Pancreas (tissue), 10 donors: ENCODE measurements at regions not wholly inside any gene's neighbourhood (a gene's known extent, or its start where the extent isn't known, plus 50 kb on each side); places are given as distances from the start of the nearest gene placed in this dataset.

Experiments
- ATAC-seq, 4 donors: fragments of 200-7000 bp; cut with Tn5 transposase; one replicate each; pipeline versions ENCODE4 v1.8.0 to v1.9.1; 2020; ENCODE audit warnings: mild to moderate bottlenecking in 4 of 4, moderate library complexity in 4 of 4
- DNase-seq, 6 donors: peaks; one replicate each; pipeline ENCODE4 v3.0.0-alpha.2; 2020
- FAIRE-seq: peaks from 2 replicates; lab custom pipeline; 2012; peaks lifted over from hg19 to GRCh38; lab: Jason Lieb, UNC
- H3K27ac ChIP-seq, 4 donors: fragments of 200-600 bp; sonication (generic); 1 replicate in 3 of 4; 2 replicates in 1 of 4; pipeline versions ENCODE4 v1.5.0 to v1.8.0; 2020
- H3K27me3 ChIP-seq, 4 donors: fragments of 200-600 bp; one replicate each; pipeline ENCODE4 v1.8.0; 2021
- H3K36me3 ChIP-seq, 3 donors: fragments of 200-600 bp; sonication (generic) in 1 of 3; one replicate each; pipeline versions ENCODE4 v1.5.0 to v1.8.0; 2020 to 2021
- H3K4me1 ChIP-seq, 3 donors: fragments of 200-600 bp; one replicate each; pipeline ENCODE4 v1.8.0; 2021
- H3K4me3 ChIP-seq, 4 donors: fragments of 200-600 bp; sonication (generic) in 2 of 4; one replicate each; pipeline versions ENCODE4 v1.5.0 to v1.8.0; 2020 to 2021
- H3K9me3 ChIP-seq, 4 donors: fragments of 200-600 bp; one replicate each; pipeline ENCODE4 v1.8.0; 2021
- CTCF ChIP-seq, 4 donors: fragments of 200-600 bp; sonication (generic) in 3 of 4; IDR thresholded peaks; one replicate each; pipeline versions ENCODE4 v1.5.0 to v1.8.0; 2021; ENCODE audit warnings: antibody characterized with exemption in 4 of 4
- WGBS, 2 donors: extraction: QIAGEN DNeasy Blood & Tissue Kit; methylation state at CpG; one replicate each; pipeline ENCODE4 v1.1.7; 2013; 5-methylcytosine and 5-hydroxymethylcytosine counted together
- intact Hi-C, 3 donors: fragments of 100-400 bp; cut with DNase I; formaldehyde crosslinking; loops; one replicate each; pipeline versions ENCODE4 v1.11.1 to v1.14.2; 2022
- donor health status: healthy with polysubstance abuse.
- donor health status: DM: no; HTN: no; CAD: no; lungs with moderate emphysema.
- donor health status: DM: no; HTN: no; CAD: no.
- donor health status: control.
- donor health status: control.
- donor health status: Bipolar disorder and iron deficiency.
- donor health status: DM: yes; HTN: yes; CAD: no.
- donor health status: DM: no; HTN: no; CAD: no.
- donor health status: DM: no; HTN: no; CAD: no.
- donor health status: DM: yes; HTN: yes; CAD: no.

DNA sequence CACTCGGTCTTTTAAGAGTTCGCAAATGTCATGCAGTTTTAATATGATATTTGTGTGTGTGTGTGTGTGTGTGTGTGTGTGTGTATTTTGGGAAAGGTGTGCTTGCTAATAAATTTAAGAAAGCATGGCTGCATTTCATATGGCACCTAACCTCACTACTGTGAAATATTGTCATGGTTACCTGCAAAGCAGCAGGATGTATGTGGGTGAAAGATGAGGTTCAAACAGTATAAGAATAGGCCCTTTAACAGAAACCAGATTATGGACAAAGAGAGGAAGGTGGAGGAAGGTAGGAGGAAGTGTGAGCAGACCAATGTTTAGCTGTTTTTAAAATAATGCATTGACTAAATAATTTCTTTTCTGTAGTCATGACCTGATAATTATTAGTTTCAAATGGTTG, 73.5 kb upstream of the CACNA2D1 start:
- FAIRE-seq, result no peak
- intact Hi-C loops, result no loop called here
- H3K9me3 ChIP-seq, result no peaks in the 10 kb centered on the region
- H3K4me1 ChIP-seq, result no peaks in the 10 kb centered on the region
- WGBS, 2 donors, result 79 to 84% methylated on average over 2 of the region's 2 CpGs
- DNase-seq, result no peak
- ATAC-seq, result no peak
- no peak overlapping the region for H3K27ac ChIP-seq
- H3K4me3 ChIP-seq, result no peak overlapping the region
- TF ChIP-seq CTCF (IDR thresholded peaks at IDR 0.05), result no peak
- H3K36me3 ChIP-seq, result no peaks in the 10 kb centered on the region
- H3K27me3 ChIP-seq, result no peaks in the 10 kb centered on the region

- TF ChIP-seq CTCF (IDR thresholded peaks at IDR 0.05), result no peak
- no peak overlapping the region for H3K27ac ChIP-seq
- FAIRE-seq (peak; percentile 64), ATAC-seq (no peak), DNase-seq (no peak)
- H3K36me3 ChIP-seq, result no peaks in the 10 kb centered on the region
- H3K4me1 ChIP-seq, result no peaks in the 10 kb centered on the region
- intact Hi-C loops, result no loop called here
- H3K4me3 ChIP-seq, result no peak overlapping the region
- H3K9me3 ChIP-seq, result no peaks in the 10 kb centered on the region
- no peaks in the 10 kb centered on the region for H3K27me3 ChIP-seq
Observed at GRCh38 chr7:82511542-82511941, 68.0 kb upstream of the CACNA2D1 start.

DNA sequence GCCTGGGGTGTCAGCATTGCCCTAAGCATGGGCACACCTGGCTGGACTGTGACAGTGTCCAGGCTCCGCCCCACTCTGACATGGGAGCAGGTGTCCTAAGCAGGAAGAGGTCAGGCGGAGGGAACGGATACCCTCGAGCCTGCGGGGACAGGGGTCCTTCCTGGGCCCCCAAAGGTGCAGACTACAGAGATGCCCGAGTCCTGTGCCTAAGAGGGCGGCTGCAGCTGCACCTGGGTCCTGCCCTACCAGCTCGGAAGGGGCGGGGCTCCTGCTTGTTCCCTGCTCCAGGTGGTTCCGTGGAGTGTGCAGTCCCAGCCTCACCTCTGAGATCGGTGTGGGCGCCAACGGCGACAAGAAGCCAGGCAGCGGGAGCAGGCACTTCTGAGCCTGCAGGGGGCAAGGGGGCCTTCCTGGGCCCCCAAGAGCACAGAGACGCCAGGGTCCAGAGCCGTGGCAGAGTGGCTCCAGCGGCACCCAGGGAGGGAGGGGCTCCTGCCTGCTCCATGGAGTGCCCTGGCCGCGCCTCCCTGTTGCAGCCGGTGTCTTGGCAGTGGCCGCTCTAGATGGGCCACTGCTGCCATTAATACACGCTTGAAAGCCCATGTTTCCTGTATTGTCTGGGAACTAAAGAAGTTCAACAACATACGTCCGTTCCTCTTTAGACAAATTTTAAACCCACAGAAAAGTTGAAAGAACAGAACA, 64.5 kb upstream of the CACNA2D1 start:
- Histone ChIP-seq H3K36me3 (no peaks in the 10 kb centered on the region), H3K27ac (no peak overlapping the region), H3K27me3 (no peaks in the 10 kb centered on the region), H3K4me1 (no peaks in the 10 kb centered on the region), H3K9me3 (no peaks in the 10 kb centered on the region), H3K4me3 (peak overlapping the region; percentile 5 to 52 (median 38))
- intact Hi-C loops, result no loop called here
- FAIRE-seq (no peak), ATAC-seq (peak; percentile 93 to 96 (median 96)), DNase-seq (peak; percentile 27 to 85 (median 68))
- no peak for TF ChIP-seq CTCF (IDR thresholded peaks at IDR 0.05)
- 12 to 38% methylated on average over 25 of the region's 25 CpGs for WGBS, 2 donors

- 72 to 79% methylated on average over 13 of the region's 13 CpGs for WGBS, 2 donors
- Histone ChIP-seq H3K27me3 (no peaks in the 10 kb centered on the region), H3K9me3 (no peaks in the 10 kb centered on the region), H3K4me1 (no peaks in the 10 kb centered on the region), H3K36me3 (no peaks in the 10 kb centered on the region), H3K4me3 (peak overlapping the region in 3 of 4 donors; percentile 5 to 52 (median 43)), H3K27ac (no peak overlapping the region)
- intact Hi-C loops, result no loop called here
- DNase-seq, result peak in 3 of 6 donors; percentile 7 to 59 (median 22)
- no peak for FAIRE-seq
- no peak for TF ChIP-seq CTCF (IDR thresholded peaks at IDR 0.05)
- ATAC-seq, result peak; percentile 26 to 67 (median 42)
Observed at GRCh38 chr7:82507365-82507975, 63.9 kb upstream of the CACNA2D1 start.

DNA sequence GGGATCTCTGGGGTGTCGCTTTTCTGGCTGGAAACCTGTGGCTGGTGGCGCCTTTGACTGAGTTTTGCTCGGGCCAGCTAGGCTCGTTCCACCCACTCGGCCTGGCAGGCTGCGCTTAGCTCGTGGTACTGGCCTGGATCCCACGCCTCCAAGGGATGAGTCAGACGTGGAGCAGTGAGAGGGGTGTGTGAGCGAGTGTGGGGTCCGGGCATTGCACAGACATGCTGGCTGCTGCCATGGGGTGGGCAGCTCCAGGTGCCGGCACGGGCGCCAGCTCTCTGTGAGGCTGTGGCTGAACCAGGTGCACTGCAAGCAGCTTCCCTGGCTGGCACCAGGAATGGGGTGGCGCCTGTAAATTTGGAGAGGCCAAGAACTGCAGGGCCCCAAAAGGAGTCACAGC, 63.1 kb upstream of the CACNA2D1 start:
- Histone ChIP-seq H3K36me3 (no peaks in the 10 kb centered on the region), H3K27me3 (no peaks in the 10 kb centered on the region), H3K4me3 (no peak overlapping the region), H3K4me1 (no peaks in the 10 kb centered on the region), H3K27ac (no peak overlapping the region), H3K9me3 (no peaks in the 10 kb centered on the region)
- WGBS, 2 donors, result 79 to 81% methylated on average over 15 of the region's 15 CpGs
- intact Hi-C loops, result no loop called here
- FAIRE-seq, result no peak
- no peak for ATAC-seq
- no peak for TF ChIP-seq CTCF (IDR thresholded peaks at IDR 0.05)
- DNase-seq, result peak in 2 of 6 donors; percentile 17 to 65
